GM13977 (cell line): ENCODE measurements at regions not wholly inside any gene's neighbourhood (a gene's known extent, or its start where the extent isn't known, plus 50 kb on each side); places are given as distances from the start of the nearest gene placed in this dataset.

ENCODE experiments used
- DNase-seq: peaks from one replicate; pipeline ENCODE4 v3.0.0; 2012; ENCODE audit warnings: low spot score
- in situ Hi-C: fragments of 300-500 bp; cut with MboI; formaldehyde crosslinking; loops from one replicate; pipeline ENCODE4 v1.12.0; 2022; ENCODE audit warnings: low sequenced_read_pairs, low pct_unique_long_range_greater_than_20kb, mixed read lengths, inconsistent platforms; ENCODE audit not compliant: unreplicated experiment
- TF ChIP-seq, protein P1 (sequence below): IDR thresholded peaks from 2 replicates; pipeline ENCODE4 v1.5.1; 2012; ENCODE audit warnings: mild to moderate bottlenecking, control low read depth; ENCODE audit not compliant: insufficient read depth; ENCODE audit errors: extremely low read depth, missing control alignments

GRCh38 chr17:14919094-14919493, 346.0 kb downstream of the PMP22 start:
- no peak for DNase-seq
- TF ChIP-seq, protein P1, sequence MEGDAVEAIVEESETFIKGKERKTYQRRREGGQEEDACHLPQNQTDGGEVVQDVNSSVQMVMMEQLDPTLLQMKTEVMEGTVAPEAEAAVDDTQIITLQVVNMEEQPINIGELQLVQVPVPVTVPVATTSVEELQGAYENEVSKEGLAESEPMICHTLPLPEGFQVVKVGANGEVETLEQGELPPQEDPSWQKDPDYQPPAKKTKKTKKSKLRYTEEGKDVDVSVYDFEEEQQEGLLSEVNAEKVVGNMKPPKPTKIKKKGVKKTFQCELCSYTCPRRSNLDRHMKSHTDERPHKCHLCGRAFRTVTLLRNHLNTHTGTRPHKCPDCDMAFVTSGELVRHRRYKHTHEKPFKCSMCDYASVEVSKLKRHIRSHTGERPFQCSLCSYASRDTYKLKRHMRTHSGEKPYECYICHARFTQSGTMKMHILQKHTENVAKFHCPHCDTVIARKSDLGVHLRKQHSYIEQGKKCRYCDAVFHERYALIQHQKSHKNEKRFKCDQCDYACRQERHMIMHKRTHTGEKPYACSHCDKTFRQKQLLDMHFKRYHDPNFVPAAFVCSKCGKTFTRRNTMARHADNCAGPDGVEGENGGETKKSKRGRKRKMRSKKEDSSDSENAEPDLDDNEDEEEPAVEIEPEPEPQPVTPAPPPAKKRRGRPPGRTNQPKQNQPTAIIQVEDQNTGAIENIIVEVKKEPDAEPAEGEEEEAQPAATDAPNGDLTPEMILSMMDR: no peak
- in situ Hi-C loops: no loop called here

DNA sequence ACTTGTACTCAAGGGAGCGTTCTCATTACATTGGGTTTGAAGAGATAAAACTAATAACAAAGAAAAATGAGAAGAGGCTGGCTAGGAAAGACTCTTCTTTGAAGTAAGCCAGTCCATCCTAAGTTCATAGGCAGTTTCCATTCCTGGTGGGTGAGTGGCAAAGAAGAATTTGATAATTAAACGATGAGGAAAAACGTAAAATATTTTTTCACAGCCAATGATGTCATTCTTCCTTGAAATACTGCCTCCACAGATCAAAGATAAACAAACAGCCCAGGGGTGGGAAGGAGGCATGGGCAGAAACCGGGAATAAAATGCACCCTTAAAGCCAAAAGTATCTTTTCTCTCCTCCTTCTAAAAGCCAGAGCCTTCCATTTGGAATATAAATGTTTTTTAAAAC, 346.6 kb downstream of the PMP22 start:
- TF ChIP-seq, protein P1: no peak
- in situ Hi-C loops: no loop called here
- no peak for DNase-seq

DNA sequence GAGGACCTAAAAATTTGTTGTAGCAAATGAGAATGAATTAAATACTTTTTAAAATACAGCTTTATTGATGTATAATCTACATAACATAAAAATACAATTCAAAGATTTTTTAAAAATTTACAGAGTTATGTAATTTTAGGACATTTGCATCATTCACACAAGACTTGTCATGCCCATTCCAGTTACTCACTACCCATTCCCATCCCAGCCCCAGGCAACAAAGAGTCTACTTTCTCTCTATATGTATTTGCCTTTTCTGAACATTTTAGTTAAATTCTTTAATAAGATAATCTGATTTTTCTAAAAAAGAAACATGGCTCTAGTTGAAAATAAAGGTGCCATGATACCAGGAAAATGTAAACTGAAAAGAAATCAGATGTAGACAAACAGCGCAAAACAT, 354.2 kb downstream of the PMP22 start:
- in situ Hi-C loops: no loop called here
- TF ChIP-seq, protein P1: no peak
- DNase-seq: no peak

DNA sequence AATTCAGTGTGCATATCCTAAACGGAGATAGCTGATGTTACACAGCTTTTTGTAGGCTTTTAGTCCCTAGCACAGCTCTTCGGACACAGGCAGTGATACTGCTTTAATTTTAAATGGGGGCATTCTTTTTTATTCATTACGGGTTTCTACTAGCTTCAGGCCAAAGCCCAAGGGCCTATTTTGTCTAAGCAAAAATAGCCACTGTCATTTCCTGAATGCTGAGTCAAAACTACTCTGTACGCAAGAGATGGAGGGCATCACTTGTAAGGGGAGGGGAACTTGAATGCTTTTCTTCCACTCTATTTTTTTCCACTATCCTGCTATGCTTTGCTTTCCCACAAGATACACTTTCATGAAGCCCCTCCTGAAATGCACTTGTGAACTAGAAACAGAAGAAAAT, 360.7 kb downstream of the PMP22 start:
- in situ Hi-C loops: no loop called here
- DNase-seq: no peak
- TF ChIP-seq, protein P1: no peak

- DNase-seq: no peak
- in situ Hi-C loops: no loop called here
- TF ChIP-seq, protein P1: no peak
Measured at GRCh38 chr17:14903854-14904253, 361.3 kb downstream of the PMP22 start.

GRCh38 chr17:14902803-14903202, 362.3 kb downstream of the PMP22 start:
- TF ChIP-seq, protein P1: no peak
- no peak for DNase-seq
- in situ Hi-C loops: no loop called here

- DNase-seq: no peak
- in situ Hi-C loops: no loop called here
- TF ChIP-seq, protein P1: no peak
Measured at GRCh38 chr17:14902297-14902696, 362.8 kb downstream of the PMP22 start.
